CD14-positive monocyte (primary cell): ENCODE measurements at regions not wholly inside any gene's neighbourhood (a gene's known extent, or its start where the extent isn't known, plus 50 kb on each side); places are given as distances from the start of the nearest gene placed in this dataset.

Experiments
- DNase-seq, 3 donors: peaks; one replicate each; pipeline ENCODE4 v3.0.0-alpha.2; 2011 to 2022
- H2AFZ ChIP-seq: 2 replicates; pipeline ENCODE4 v1.6.0; 2012; ENCODE audit warnings: mild to moderate bottlenecking, low read depth, low read length, inconsistent platforms; ENCODE audit not compliant: insufficient read depth, poor library complexity, severe bottlenecking
- H3K27ac ChIP-seq, 2 donors: 1 replicate in 1 of 2; 2 replicates in 1 of 2; pipeline ENCODE4 v1.5.1; 2012 to 2013; ENCODE audit warnings: low read length in 2 of 2, control low read depth in 1 of 2, inconsistent platforms in 1 of 2, low read depth in 1 of 2, mild to moderate bottlenecking in 1 of 2
- H3K27me3 ChIP-seq, 2 donors: one replicate each; pipeline versions ENCODE4 v1.6.0 to v1.6.1; 2011 to 2013; ENCODE audit warnings: low read length in 2 of 2; ENCODE audit not compliant: control insufficient read depth in 2 of 2, insufficient read depth in 2 of 2
- H3K36me3 ChIP-seq, 2 donors: replicated peaks in 1 of 2; 1 replicate in 1 of 2; 2 replicates in 1 of 2; pipeline versions ENCODE4 v1.5.1 to v1.6.1; 2012 to 2013; ENCODE audit warnings: low read length in 2 of 2, control low read depth in 1 of 2, inconsistent platforms in 1 of 2, mild to moderate bottlenecking in 1 of 2; ENCODE audit not compliant: insufficient read depth in 2 of 2, control insufficient read depth in 1 of 2
- H3K4me1 ChIP-seq, 2 donors: 1 replicate in 1 of 2; 2 replicates in 1 of 2; pipeline versions ENCODE4 v1.5.1 to v1.6.1; 2012 to 2013; ENCODE audit warnings: low read length in 2 of 2, control low read depth in 1 of 2, inconsistent platforms in 1 of 2, mild to moderate bottlenecking in 1 of 2, moderate library complexity in 1 of 2; ENCODE audit not compliant: insufficient read depth in 2 of 2, control insufficient read depth in 1 of 2
- H3K4me2 ChIP-seq: replicated peaks from 2 replicates; pipeline ENCODE3; 2012; ENCODE audit warnings: low read length, moderate library complexity, mild to moderate bottlenecking; ENCODE audit not compliant: poor library complexity, severe bottlenecking; ENCODE audit errors: extremely low read depth
- H3K4me3 ChIP-seq, 3 experiments: fragments of 200-600 bp in 1 of 3; sonication (generic) in 1 of 3; replicated peaks in 1 of 3; 1 replicate in 2 of 3; 2 replicates in 1 of 3; pipeline ENCODE4 v1.5.1; 2011 to 2013; ENCODE audit warnings: low read length in 3 of 3, mild to moderate bottlenecking in 3 of 3, control low read depth in 2 of 3, low read depth in 2 of 3, inconsistent platforms in 1 of 3, moderate library complexity in 1 of 3
- H3K79me2 ChIP-seq: 2 replicates; pipeline ENCODE4 v1.6.0; 2012; ENCODE audit warnings: mild to moderate bottlenecking, control low read depth, inconsistent platforms, low read length, moderate library complexity; ENCODE audit not compliant: insufficient read depth
- H3K9ac ChIP-seq: 2 replicates; pipeline ENCODE4 v1.6.0; 2017; ENCODE audit warnings: low read length, mild to moderate bottlenecking; ENCODE audit not compliant: insufficient read depth, poor library complexity, severe bottlenecking
- H3K9me3 ChIP-seq, 2 donors: replicated peaks in 1 of 2; 1 replicate in 1 of 2; 2 replicates in 1 of 2; pipeline versions ENCODE4 v1.5.1 to v1.6.1; 2012 to 2013; ENCODE audit warnings: low read length in 2 of 2, control low read depth in 1 of 2; ENCODE audit not compliant: control insufficient read depth in 1 of 2, insufficient read depth in 1 of 2
- H4K20me1 ChIP-seq: 2 replicates; pipeline ENCODE4 v1.6.0; 2012; ENCODE audit warnings: mild to moderate bottlenecking, low read length, control low read depth, moderate library complexity; ENCODE audit not compliant: insufficient read depth
- H3K27ac Mint-ChIP-seq, 7 donors: one replicate each; pipeline ENCODE4 v1.8.0; 2020; ENCODE audit warnings: mild to moderate bottlenecking in 7 of 7, mixed read lengths in 7 of 7, moderate library complexity in 6 of 7, inconsistent platforms in 2 of 7
- H3K27me3 Mint-ChIP-seq, 3 donors: one replicate each; pipeline ENCODE4 v1.8.0; 2021 to 2022; ENCODE audit warnings: low read depth in 3 of 3, mild to moderate bottlenecking in 3 of 3, mixed read lengths in 3 of 3, moderate library complexity in 3 of 3, inconsistent platforms in 1 of 3
- H3K36me3 Mint-ChIP-seq, 2 donors: one replicate each; pipeline ENCODE4 v1.8.0; 2020; ENCODE audit warnings: mixed read lengths in 2 of 2, inconsistent platforms in 1 of 2, mild to moderate bottlenecking in 1 of 2
- H3K4me1 Mint-ChIP-seq: one replicate; pipeline ENCODE4 v1.8.0; 2020; ENCODE audit warnings: mild to moderate bottlenecking, mixed read lengths
- H3K4me3 Mint-ChIP-seq, 2 donors: one replicate each; pipeline ENCODE4 v1.8.0; 2020; ENCODE audit warnings: mild to moderate bottlenecking in 2 of 2, mixed read lengths in 2 of 2, moderate library complexity in 1 of 2
- H3K9me3 Mint-ChIP-seq, 7 donors: one replicate each; pipeline ENCODE4 v1.8.0; 2020 to 2022; ENCODE audit warnings: mixed read lengths in 7 of 7, mild to moderate bottlenecking in 6 of 7, moderate library complexity in 6 of 7, inconsistent platforms in 2 of 7
- CTCF ChIP-seq: fragments of 200-600 bp; IDR thresholded peaks from one replicate; pipeline ENCODE4 v1.8.0; 2022; ENCODE audit warnings: antibody characterized with exemption, mild to moderate bottlenecking
- WGBS: methylation state at CpG from one replicate; pipeline ENCODE4 v1.1.5; 2013; ENCODE audit warnings: missing lambda C conversion rate; ENCODE audit not compliant: insufficient coverage; 5-methylcytosine and 5-hydroxymethylcytosine counted together
- intact Hi-C, 2 donors: fragments of 100-400 bp; cut with micrococcal nuclease; formaldehyde crosslinking; loops; one replicate each; pipeline versions ENCODE4 v1.15.0 to v1.15.1; 2023

- no peak overlapping the region for H2AFZ ChIP-seq
- WGBS, result no CpG with 5 or more reads among the region's 3 CpGs
- no peak overlapping the region for H3K4me2 ChIP-seq
- H3K79me2 ChIP-seq, result no peaks in the 10 kb centered on the region
- H3K27me3 Mint-ChIP-seq, result no peaks in the 10 kb centered on the region
- H3K36me3 ChIP-seq, result no peaks in the 10 kb centered on the region
- H3K36me3 Mint-ChIP-seq, result no peaks in the 10 kb centered on the region
- H3K4me1 ChIP-seq, result no peaks in the 10 kb centered on the region
- no peak overlapping the region for H3K9ac ChIP-seq
- no peak for TF ChIP-seq CTCF
- H3K9me3 ChIP-seq, result no peaks in the 10 kb centered on the region
- no peaks in the 10 kb centered on the region for H3K27me3 ChIP-seq
- no peak overlapping the region for H3K4me3 ChIP-seq
- H3K27ac ChIP-seq, result no peak overlapping the region
- peaks cover 0 to 5% (median 2%) of the 10 kb centered on the region in 7 donors for H3K9me3 Mint-ChIP-seq
- H3K4me1 Mint-ChIP-seq, result no peaks in the 10 kb centered on the region
- H4K20me1 ChIP-seq, result no peaks in the 10 kb centered on the region
- H3K4me3 Mint-ChIP-seq, result no peak overlapping the region
- no peak overlapping the region for H3K27ac Mint-ChIP-seq
- intact Hi-C loops, result no loop called here
- DNase-seq, result no peak
Observed at GRCh38 chr3:35521196-35521595, 118.1 kb upstream of the ARPP21 start.

- Histone ChIP-seq H3K27ac (no peak overlapping the region), H3K9ac (no peak overlapping the region), H3K9me3 (no peaks in the 10 kb centered on the region), H3K4me1 (no peaks in the 10 kb centered on the region), H3K36me3 (no peaks in the 10 kb centered on the region), H3K4me2 (no peak overlapping the region), H3K27me3 (no peaks in the 10 kb centered on the region), H2AFZ (no peak overlapping the region), H3K79me2 (no peaks in the 10 kb centered on the region), H3K4me3 (no peak overlapping the region), H4K20me1 (no peaks in the 10 kb centered on the region)
- H3K4me3 Mint-ChIP-seq, result no peak overlapping the region
- no peak overlapping the region for H3K27ac Mint-ChIP-seq
- H3K4me1 Mint-ChIP-seq, result no peaks in the 10 kb centered on the region
- H3K36me3 Mint-ChIP-seq, result no peaks in the 10 kb centered on the region
- no peaks in the 10 kb centered on the region for H3K27me3 Mint-ChIP-seq
- DNase-seq, result no peak
- intact Hi-C loops, result no loop called here
- no peak for TF ChIP-seq CTCF
- H3K9me3 Mint-ChIP-seq, result peaks cover 0 to 3% (median 2%) of the 10 kb centered on the region in 7 donors
- WGBS, result 67% methylated on average over 1 of the region's 3 CpGs
Observed at GRCh38 chr3:35522450-35522849, 116.9 kb upstream of the ARPP21 start.
